Uterus (tissue), 2 donors: ENCODE measurements at regions not wholly inside any gene's neighbourhood (a gene's known extent, or its start where the extent isn't known, plus 50 kb on each side); places are given as distances from the start of the nearest gene placed in this dataset.

Experiments used
- POLR2A ChIP-seq, 2 donors: fragments of 450-650 bp; IDR thresholded peaks; one replicate each; pipeline ENCODE4 v1.6.1; 2016; ENCODE audit warnings: antibody characterized with exemption in 2 of 2, mild to moderate bottlenecking in 1 of 2, moderate library complexity in 1 of 2
- TF ChIP-seq, protein P1 (sequence below), 4 experiments: fragments of 200-600 bp in 2 of 4; fragments of 450-650 bp in 2 of 4; sonication (generic) in 2 of 4; IDR thresholded peaks; one replicate each; pipeline ENCODE4 v1.5.1; 2016 to 2019; ENCODE audit warnings: antibody characterized with exemption in 4 of 4, mild to moderate bottlenecking in 2 of 4, moderate library complexity in 1 of 4

DNA sequence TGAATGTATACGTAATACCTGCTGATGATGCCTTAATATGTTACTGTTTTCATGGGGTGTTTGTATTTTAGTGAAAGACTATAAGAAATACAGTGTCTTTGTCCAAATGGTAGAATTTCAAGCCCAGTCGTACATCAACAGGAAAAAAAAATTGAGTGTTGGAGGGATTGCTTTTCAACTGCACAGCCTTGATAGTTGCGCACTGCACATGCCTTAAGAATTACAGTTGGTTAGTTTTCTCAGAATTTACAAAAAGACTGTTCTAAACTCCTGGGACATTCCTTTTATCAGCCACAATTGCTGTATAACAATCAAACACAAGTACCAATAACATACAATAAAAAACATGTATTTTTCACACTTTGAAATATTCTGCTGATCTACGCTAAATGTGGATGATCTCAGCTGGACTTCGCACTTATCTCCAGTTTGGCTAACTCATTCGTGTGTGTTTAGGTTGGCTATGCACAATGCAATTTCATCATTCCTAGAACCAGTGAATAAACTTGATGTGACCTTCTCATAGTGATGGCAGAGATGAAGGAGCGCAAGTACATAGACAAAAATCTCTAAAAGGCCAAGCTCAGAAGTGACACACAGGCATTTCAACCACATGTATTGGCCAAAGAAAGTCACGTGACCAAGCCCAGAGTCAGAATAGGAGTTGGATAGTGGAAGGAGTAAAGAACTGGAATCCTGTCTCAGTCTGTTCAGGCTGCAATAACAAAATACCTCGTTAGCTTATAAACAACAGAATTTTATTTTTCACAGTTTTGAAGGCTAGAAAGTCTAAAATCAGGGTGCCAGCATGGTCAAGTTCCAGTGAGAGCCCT, 152.3 kb downstream of the IPMK start:
- TF ChIP-seq, protein P1, sequence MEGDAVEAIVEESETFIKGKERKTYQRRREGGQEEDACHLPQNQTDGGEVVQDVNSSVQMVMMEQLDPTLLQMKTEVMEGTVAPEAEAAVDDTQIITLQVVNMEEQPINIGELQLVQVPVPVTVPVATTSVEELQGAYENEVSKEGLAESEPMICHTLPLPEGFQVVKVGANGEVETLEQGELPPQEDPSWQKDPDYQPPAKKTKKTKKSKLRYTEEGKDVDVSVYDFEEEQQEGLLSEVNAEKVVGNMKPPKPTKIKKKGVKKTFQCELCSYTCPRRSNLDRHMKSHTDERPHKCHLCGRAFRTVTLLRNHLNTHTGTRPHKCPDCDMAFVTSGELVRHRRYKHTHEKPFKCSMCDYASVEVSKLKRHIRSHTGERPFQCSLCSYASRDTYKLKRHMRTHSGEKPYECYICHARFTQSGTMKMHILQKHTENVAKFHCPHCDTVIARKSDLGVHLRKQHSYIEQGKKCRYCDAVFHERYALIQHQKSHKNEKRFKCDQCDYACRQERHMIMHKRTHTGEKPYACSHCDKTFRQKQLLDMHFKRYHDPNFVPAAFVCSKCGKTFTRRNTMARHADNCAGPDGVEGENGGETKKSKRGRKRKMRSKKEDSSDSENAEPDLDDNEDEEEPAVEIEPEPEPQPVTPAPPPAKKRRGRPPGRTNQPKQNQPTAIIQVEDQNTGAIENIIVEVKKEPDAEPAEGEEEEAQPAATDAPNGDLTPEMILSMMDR (IDR thresholded peaks at IDR 0.05): no peak
- TF ChIP-seq POLR2A (IDR thresholded peaks at IDR 0.05): no peak
